Body of pancreas (tissue), 4 donors: ENCODE measurements at regions not wholly inside any gene's neighbourhood (a gene's known extent, or its start where the extent isn't known, plus 50 kb on each side); places are given as distances from the start of the nearest gene placed in this dataset.

Experiments
- POLR2A ChIP-seq, 3 donors: fragments of 450-650 bp; IDR thresholded peaks; one replicate each; pipeline ENCODE4 v1.6.1; 2016; ENCODE audit warnings: antibody characterized with exemption in 3 of 3, mild to moderate bottlenecking in 2 of 3
- TF ChIP-seq, protein P1 (sequence below), 7 experiments: fragments of 450-650 bp in 4 of 7; fragments of 200-600 bp in 3 of 7; sonication (generic) in 3 of 7; IDR thresholded peaks; one replicate each; pipeline ENCODE4 v1.5.1; 2016 to 2019; ENCODE audit warnings: antibody characterized with exemption in 7 of 7

DNA sequence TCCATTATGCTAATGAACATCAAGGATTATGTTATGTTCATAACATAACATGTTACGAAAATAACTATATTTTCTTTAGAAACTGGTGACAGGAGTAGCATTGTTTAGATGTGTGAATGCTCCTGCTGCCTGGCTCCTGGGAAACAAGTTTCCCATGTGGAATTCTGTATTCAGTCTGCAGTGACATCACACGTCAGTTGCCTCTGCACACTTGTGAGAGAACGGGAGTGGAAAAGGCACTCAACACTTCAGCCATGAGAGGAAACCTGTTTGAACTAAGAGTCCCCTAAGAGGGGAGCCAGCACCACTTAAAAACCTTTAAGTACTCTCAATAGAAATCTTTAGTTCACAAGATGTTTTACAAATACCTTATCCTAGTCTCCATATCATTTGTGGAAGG lies 140.3 kb upstream of the FAM20C start:
- TF ChIP-seq, protein P1, sequence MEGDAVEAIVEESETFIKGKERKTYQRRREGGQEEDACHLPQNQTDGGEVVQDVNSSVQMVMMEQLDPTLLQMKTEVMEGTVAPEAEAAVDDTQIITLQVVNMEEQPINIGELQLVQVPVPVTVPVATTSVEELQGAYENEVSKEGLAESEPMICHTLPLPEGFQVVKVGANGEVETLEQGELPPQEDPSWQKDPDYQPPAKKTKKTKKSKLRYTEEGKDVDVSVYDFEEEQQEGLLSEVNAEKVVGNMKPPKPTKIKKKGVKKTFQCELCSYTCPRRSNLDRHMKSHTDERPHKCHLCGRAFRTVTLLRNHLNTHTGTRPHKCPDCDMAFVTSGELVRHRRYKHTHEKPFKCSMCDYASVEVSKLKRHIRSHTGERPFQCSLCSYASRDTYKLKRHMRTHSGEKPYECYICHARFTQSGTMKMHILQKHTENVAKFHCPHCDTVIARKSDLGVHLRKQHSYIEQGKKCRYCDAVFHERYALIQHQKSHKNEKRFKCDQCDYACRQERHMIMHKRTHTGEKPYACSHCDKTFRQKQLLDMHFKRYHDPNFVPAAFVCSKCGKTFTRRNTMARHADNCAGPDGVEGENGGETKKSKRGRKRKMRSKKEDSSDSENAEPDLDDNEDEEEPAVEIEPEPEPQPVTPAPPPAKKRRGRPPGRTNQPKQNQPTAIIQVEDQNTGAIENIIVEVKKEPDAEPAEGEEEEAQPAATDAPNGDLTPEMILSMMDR (IDR thresholded peaks at IDR 0.05) = no peak
- TF ChIP-seq POLR2A (IDR thresholded peaks at IDR 0.05) = no peak
